ENCODE measurements at regions not wholly inside any gene's neighbourhood (a gene's known extent, or its start where the extent isn't known, plus 50 kb on each side); places are given as distances from the start of the nearest gene placed in this dataset.

GRCh38 chr9:126028746-126029145 is 281.6 kb downstream of the PBX3 start:
- no peak for FAIRE-seq
- intact Hi-C loops (cut with micrococcal nuclease; ENCODE audit: unreplicated experiment) (no loop called here), in situ Hi-C loops (cut with MboI) (no loop called here)
- CTCF ChIA-PET: no interaction called here
- SMC1A ChIA-PET (ENCODE audit: uncharacterized antibody, unreplicated experiment): no interaction called here
- H3K36me3 ChIP-seq (ENCODE audit: control insufficient read depth in 2 of 2, insufficient read depth in 2 of 2, low read length in 1 of 2): no peaks in the 10 kb centered on the region
- H3K27me3 ChIP-seq (replicated peaks in 1 of 2; ENCODE audit: control insufficient read depth in 2 of 2, insufficient read depth in 2 of 2, low read length in 1 of 2): no peaks in the 10 kb centered on the region; a peak in 1 of 4 replicates
- no peak for ATAC-seq
- TF ChIP-seq PAX5 (IDR thresholded peaks at IDR 0.05; ENCODE audit: borderline replicate concordance, low read depth, low read length): no peak
- TF ChIP-seq FOS (IDR thresholded peaks at IDR 0.05; ENCODE audit: borderline replicate concordance, extremely low read depth, insufficient read length): no peak
- no peak for TF ChIP-seq SMARCA5 (IDR thresholded peaks at IDR 0.05)
- no peak for TF ChIP-seq SIN3A (IDR thresholded peaks at IDR 0.05; ENCODE audit: low read depth, low read length)
- no peak for TF ChIP-seq GATAD2B (conservative IDR thresholded peaks at IDR 0.05; ENCODE audit: low read depth)
- TF ChIP-seq ZBTB40 (IDR thresholded peaks at IDR 0.05; ENCODE audit: borderline replicate concordance): no peak
- no peak for TF ChIP-seq NR2F1 (conservative IDR thresholded peaks at IDR 0.05)
- TF ChIP-seq POU2F2 (IDR thresholded peaks at IDR 0.05; ENCODE audit: borderline replicate concordance, low read depth, low read length): no peak
- TF ChIP-seq BRCA1 (IDR thresholded peaks at IDR 0.05; ENCODE audit: low read depth, low read length): no peak
- no peak for TF ChIP-seq ZNF24 (IDR thresholded peaks at IDR 0.05)
- no peak for TF ChIP-seq DPF2 (IDR thresholded peaks at IDR 0.05)
- no peak for TF ChIP-seq SMAD1 (IDR thresholded peaks at IDR 0.05; ENCODE audit: low read depth, partially characterized antibody)
- no peak for TF ChIP-seq POLR2AphosphoS5 (IDR thresholded peaks at IDR 0.05; ENCODE audit: low read length)
- no peak for TF ChIP-seq PML (IDR thresholded peaks at IDR 0.05; ENCODE audit: low read length)
- no peak for TF ChIP-seq YY1 (IDR thresholded peaks at IDR 0.05; ENCODE audit: low read depth, low read length)
- no peak for TF ChIP-seq EZH2 (IDR thresholded peaks at IDR 0.05; ENCODE audit: borderline replicate concordance, control insufficient read depth, low read depth, low read length)
- no peak for TF ChIP-seq MTA3 (IDR thresholded peaks at IDR 0.05; ENCODE audit: borderline replicate concordance, low read length)
- TF ChIP-seq BACH1 (IDR thresholded peaks at IDR 0.05; ENCODE audit: borderline replicate concordance): no peak
- no peak for TF ChIP-seq RAD51 (IDR thresholded peaks at IDR 0.05)
- no peak for TF ChIP-seq ZBED1 (IDR thresholded peaks at IDR 0.05; ENCODE audit: borderline replicate concordance)
- H3K79me2 ChIP-seq (ENCODE audit: control insufficient read depth, insufficient read depth, low read length): no peaks in the 10 kb centered on the region
- H3K27ac ChIP-seq (ENCODE audit: control insufficient read depth, insufficient read depth): no peak overlapping the region
- no peak for DNase-seq (ENCODE audit: low read depth, low spot score)
- no peak overlapping the region for H3K4me2 ChIP-seq (ENCODE audit: control insufficient read depth, insufficient read depth)
- H3K9me3 ChIP-seq (replicated peaks; ENCODE audit: control insufficient read depth, insufficient read depth, low read length): no peaks in the 10 kb centered on the region
- no TSS peak for BruUV-seq (replicated peaks)
- H3K4me1 ChIP-seq (ENCODE audit: control insufficient read depth, insufficient read depth, low read length): no peaks in the 10 kb centered on the region
- POLR2A ChIA-PET: interaction anchor here (0.6 to 0.7 kb wide), 2 partner anchors 38 to 281 kb away, joined by 3 to 5 read pairs; no protein-coding TSS in a partner anchor
- no peak overlapping the region for H3K4me3 ChIP-seq
- 49% methylated on average over 9 of the region's 10 CpGs for WGBS (ENCODE audit: insufficient coverage, insufficient replicate concordance, low lambda C conversion rate, missing lambda C conversion rate)
- H3K9ac ChIP-seq (ENCODE audit: control insufficient read depth, insufficient read depth, low read length): no peak overlapping the region
- RAD21 ChIA-PET (ENCODE audit: unreplicated experiment): no interaction called here
- no peaks in the 10 kb centered on the region for H4K20me1 ChIP-seq (ENCODE audit: control insufficient read depth, insufficient read depth)
- H2AFZ ChIP-seq (ENCODE audit: control insufficient read depth, low read depth, low read length): no peak overlapping the region

Data from GM12878 (cell line).